NCI-H1694 (cell line): ENCODE measurements at regions not wholly inside any gene's neighbourhood (a gene's known extent, or its start where the extent isn't known, plus 50 kb on each side); places are given as distances from the start of the nearest gene placed in this dataset.

Experiments used
- DNase-seq: peaks from one replicate; lab custom pipeline; 2025; lab: John Stamatoyannopoulos, UW

- DNase-seq = no peak
Observed at GRCh38 chr20:41951615-41952014, 333.4 kb upstream of the CHD6 start.

- DNase-seq = no peak
Observed at GRCh38 chr20:41939659-41940058, 321.5 kb upstream of the CHD6 start.

- no peak for DNase-seq
Observed at GRCh38 chr20:41938353-41938752, 320.2 kb upstream of the CHD6 start.

- no peak for DNase-seq
Observed at GRCh38 chr20:41935259-41935791, 317.1 kb upstream of the CHD6 start.

- no peak for DNase-seq
Observed at GRCh38 chr20:41932431-41932830, 314.3 kb upstream of the CHD6 start.

- no peak for DNase-seq
Observed at GRCh38 chr20:41927655-41928054, 309.5 kb upstream of the CHD6 start.

- DNase-seq = no peak
Observed at GRCh38 chr20:41927189-41927588, 309.0 kb upstream of the CHD6 start.

- DNase-seq = no peak
Observed at GRCh38 chr20:41925476-41925875, 307.3 kb upstream of the CHD6 start.

- no peak for DNase-seq
Observed at GRCh38 chr20:41923624-41924023, 305.4 kb upstream of the CHD6 start.

- no peak for DNase-seq
Observed at GRCh38 chr20:41913146-41913545, 295.0 kb upstream of the CHD6 start.

GRCh38 chr20:41910558-41910957 is 292.4 kb upstream of the CHD6 start:
- DNase-seq = no peak

GRCh38 chr20:41905199-41905598 is 287.0 kb upstream of the CHD6 start:
- no peak for DNase-seq

- no peak for DNase-seq
Observed at GRCh38 chr20:41903586-41903985, 285.4 kb upstream of the CHD6 start.

GRCh38 chr20:41902346-41902745 is 284.2 kb upstream of the CHD6 start:
- no peak for DNase-seq

- no peak for DNase-seq
Observed at GRCh38 chr20:41900201-41900691, 282.1 kb upstream of the CHD6 start.

- no peak for DNase-seq
Observed at GRCh38 chr20:41897708-41898107, 279.5 kb upstream of the CHD6 start.

GRCh38 chr20:41895241-41896032 is 277.3 kb upstream of the CHD6 start:
- no peak for DNase-seq

- DNase-seq = no peak
Observed at GRCh38 chr20:41894255-41894963, 276.2 kb upstream of the CHD6 start.

- DNase-seq = no peak
Observed at GRCh38 chr20:41892031-41892430, 273.9 kb upstream of the CHD6 start.

GRCh38 chr20:41889844-41890224 is 271.7 kb upstream of the CHD6 start:
- DNase-seq = no peak

GRCh38 chr20:41889126-41889843 is 271.1 kb upstream of the CHD6 start:
- no peak for DNase-seq

- no peak for DNase-seq
Observed at GRCh38 chr20:41888434-41888833, 270.3 kb upstream of the CHD6 start.

- DNase-seq = no peak
Observed at GRCh38 chr20:41887500-41887899, 269.3 kb upstream of the CHD6 start.
